Lower leg skin (tissue), 4 donors: ENCODE measurements at regions not wholly inside any gene's neighbourhood (a gene's known extent, or its start where the extent isn't known, plus 50 kb on each side); places are given as distances from the start of the nearest gene placed in this dataset.

ENCODE experiments used
- DNase-seq, 2 donors: peaks; one replicate each; pipeline ENCODE4 v3.0.0-alpha.2; 2019; ENCODE audit warnings: low spot score in 2 of 2
- H3K4me3 ChIP-seq: fragments of 200-600 bp; sonication (generic); 2 replicates; pipeline ENCODE4 v1.5.1; 2017; ENCODE audit warnings: mild to moderate bottlenecking, low read depth; ENCODE audit not compliant: poor library complexity, severe bottlenecking
- POLR2A ChIP-seq, 2 donors: fragments of 450-650 bp; IDR thresholded peaks; one replicate each; pipeline ENCODE4 v1.6.1; 2016 to 2017; ENCODE audit warnings: antibody characterized with exemption in 2 of 2, mild to moderate bottlenecking in 1 of 2, moderate library complexity in 1 of 2
- WGBS, 2 donors: methylation state at CpG; one replicate each; pipeline ENCODE4 v1.1.5; 2018; 5-methylcytosine and 5-hydroxymethylcytosine counted together
- intact Hi-C: fragments of 100-400 bp; cut with DNase I; formaldehyde crosslinking; loops from one replicate; pipeline ENCODE4 v1.15.0; 2023; ENCODE audit warnings: low total_unique reads
- TF ChIP-seq, protein P1 (sequence below), 3 donors: fragments of 450-650 bp; IDR thresholded peaks; one replicate each; pipeline ENCODE4 v1.5.1; 2016; ENCODE audit warnings: antibody characterized with exemption in 3 of 3, mild to moderate bottlenecking in 3 of 3, moderate library complexity in 2 of 3

DNA sequence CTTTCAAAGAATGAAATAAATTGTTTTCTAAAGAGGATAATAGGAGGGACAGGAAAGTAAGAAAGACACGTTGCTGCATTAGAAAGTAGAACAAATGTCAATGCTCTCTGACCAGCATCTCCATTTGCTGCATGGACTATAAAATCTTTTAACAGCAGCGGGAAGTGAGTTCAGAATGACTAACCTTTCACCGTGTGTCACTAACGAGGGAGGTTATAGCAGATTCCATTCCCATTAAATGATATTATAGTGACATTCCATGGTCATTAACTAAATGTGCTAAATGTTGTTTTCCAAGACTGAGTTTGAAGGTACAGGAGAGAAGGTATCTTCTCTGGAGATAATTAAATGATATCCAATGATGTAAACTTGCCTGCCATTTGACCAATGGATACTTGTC lies 127.1 kb upstream of the HS3ST3A1 start:
- TF ChIP-seq POLR2A (IDR thresholded peaks at IDR 0.05), result no peak
- TF ChIP-seq, protein P1, sequence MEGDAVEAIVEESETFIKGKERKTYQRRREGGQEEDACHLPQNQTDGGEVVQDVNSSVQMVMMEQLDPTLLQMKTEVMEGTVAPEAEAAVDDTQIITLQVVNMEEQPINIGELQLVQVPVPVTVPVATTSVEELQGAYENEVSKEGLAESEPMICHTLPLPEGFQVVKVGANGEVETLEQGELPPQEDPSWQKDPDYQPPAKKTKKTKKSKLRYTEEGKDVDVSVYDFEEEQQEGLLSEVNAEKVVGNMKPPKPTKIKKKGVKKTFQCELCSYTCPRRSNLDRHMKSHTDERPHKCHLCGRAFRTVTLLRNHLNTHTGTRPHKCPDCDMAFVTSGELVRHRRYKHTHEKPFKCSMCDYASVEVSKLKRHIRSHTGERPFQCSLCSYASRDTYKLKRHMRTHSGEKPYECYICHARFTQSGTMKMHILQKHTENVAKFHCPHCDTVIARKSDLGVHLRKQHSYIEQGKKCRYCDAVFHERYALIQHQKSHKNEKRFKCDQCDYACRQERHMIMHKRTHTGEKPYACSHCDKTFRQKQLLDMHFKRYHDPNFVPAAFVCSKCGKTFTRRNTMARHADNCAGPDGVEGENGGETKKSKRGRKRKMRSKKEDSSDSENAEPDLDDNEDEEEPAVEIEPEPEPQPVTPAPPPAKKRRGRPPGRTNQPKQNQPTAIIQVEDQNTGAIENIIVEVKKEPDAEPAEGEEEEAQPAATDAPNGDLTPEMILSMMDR (IDR thresholded peaks at IDR 0.05), result no peak
- H3K4me3 ChIP-seq, result no peak overlapping the region
- intact Hi-C loops, result no loop called here
- DNase-seq, result no peak
- WGBS, 2 donors, result 70 to 73% methylated on average over 4 of the region's 4 CpGs

GRCh38 chr17:13729466-13730134 lies 127.9 kb upstream of the HS3ST3A1 start:
- no peak overlapping the region for H3K4me3 ChIP-seq
- no peak for DNase-seq
- intact Hi-C loops, result no loop called here
- TF ChIP-seq, protein P1 (IDR thresholded peaks at IDR 0.05), result no peak
- no peak for TF ChIP-seq POLR2A (IDR thresholded peaks at IDR 0.05)
- WGBS, 2 donors, result 82 to 91% methylated on average over 10 of the region's 10 CpGs

GRCh38 chr17:13734880-13735279 lies 133.2 kb upstream of the HS3ST3A1 start:
- 39 to 59% methylated on average over 1 of the region's 1 CpG for WGBS, 2 donors
- H3K4me3 ChIP-seq, result no peak overlapping the region
- TF ChIP-seq POLR2A (IDR thresholded peaks at IDR 0.05), result no peak
- TF ChIP-seq, protein P1 (IDR thresholded peaks at IDR 0.05), result no peak
- intact Hi-C loops, result no loop called here
- DNase-seq, result no peak

- WGBS, 2 donors, result 59 to 68% methylated on average over 2 of the region's 2 CpGs
- intact Hi-C loops, result no loop called here
- no peak for DNase-seq
- TF ChIP-seq, protein P1 (IDR thresholded peaks at IDR 0.05), result no peak
- TF ChIP-seq POLR2A (IDR thresholded peaks at IDR 0.05), result no peak
- no peak overlapping the region for H3K4me3 ChIP-seq
Measured at GRCh38 chr17:13735444-13735843, 133.7 kb upstream of the HS3ST3A1 start.

GRCh38 chr17:13735861-13736260 lies 134.1 kb upstream of the HS3ST3A1 start:
- DNase-seq, result no peak
- no peak for TF ChIP-seq POLR2A (IDR thresholded peaks at IDR 0.05)
- WGBS, 2 donors, result 60 to 63% methylated on average over 2 of the region's 2 CpGs
- intact Hi-C loops, result no loop called here
- no peak overlapping the region for H3K4me3 ChIP-seq

DNA sequence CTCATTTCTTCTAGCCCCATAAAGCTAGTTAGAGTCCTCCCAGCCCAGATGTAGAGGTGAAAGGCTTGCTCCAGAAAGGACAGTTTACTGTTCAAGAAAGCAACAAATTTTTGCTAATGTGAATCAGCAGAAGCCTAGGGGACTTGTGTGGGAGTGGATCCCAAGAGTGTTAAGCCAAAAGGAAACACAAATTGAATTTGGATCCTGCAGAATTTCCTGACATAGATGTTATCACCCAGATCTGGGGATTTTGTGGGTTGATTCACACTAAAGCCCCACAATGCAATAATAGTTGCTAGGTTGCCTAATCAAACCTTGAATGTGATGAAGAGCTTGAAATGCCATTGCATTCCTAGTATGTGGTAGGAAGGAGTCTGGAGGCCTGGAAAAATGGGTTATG lies 135.2 kb upstream of the HS3ST3A1 start:
- intact Hi-C loops, result no loop called here
- H3K4me3 ChIP-seq, result no peak overlapping the region
- no peak for DNase-seq
- no peak for TF ChIP-seq POLR2A (IDR thresholded peaks at IDR 0.05)
- TF ChIP-seq, protein P1 (IDR thresholded peaks at IDR 0.05), result no peak
